BJ (cell line): ENCODE measurements at regions not wholly inside any gene's neighbourhood (a gene's known extent, or its start where the extent isn't known, plus 50 kb on each side); places are given as distances from the start of the nearest gene placed in this dataset.

Experiments used
- CTCF ChIA-PET: fragments of 350-600 bp; formaldehyde crosslinking; extraction: SDS; loops from one replicate; lab custom pipeline; 2021; ENCODE audit warnings: antibody characterized with exemption, inconsistent platforms; lab: Yijun Ruan, JAX
- POLR2A ChIA-PET: fragments of 300-600 bp; sonication (Branson Sonifier 250); formaldehyde crosslinking; extraction: SDS; loops from one replicate; lab custom pipeline; 2021; ENCODE audit warnings: antibody characterized with exemption; lab: Charles Lee
- DNase-seq: peaks from one replicate; pipeline ENCODE4 v3.0.0-alpha.2; 2011; ENCODE audit warnings: low read depth
- H3K27me3 ChIP-seq: 2 replicates; pipeline ENCODE4 v1.6.0; 2011; ENCODE audit warnings: low read length; ENCODE audit not compliant: control insufficient read depth, insufficient read depth
- H3K36me3 ChIP-seq: 2 replicates; pipeline ENCODE4 v1.5.1; 2011; ENCODE audit warnings: low read length; ENCODE audit not compliant: control insufficient read depth, insufficient read depth
- H3K4me3 ChIP-seq: 2 replicates; pipeline ENCODE4 v1.5.1; 2011; ENCODE audit warnings: low read depth, mild to moderate bottlenecking, control low read depth, low read length
- TF ChIP-seq, protein P1 (sequence below): IDR thresholded peaks from 2 replicates; pipeline ENCODE4 v1.5.1; 2011; ENCODE audit warnings: low read depth, mild to moderate bottlenecking, control low read depth, inconsistent platforms, low read length, moderate library complexity; ENCODE audit not compliant: insufficient read depth

- ChIA-PET CTCF (interaction anchor here (1.0 kb wide), 1 partner anchor 12 kb away, joined by 3 read pairs; no protein-coding TSS in a partner anchor), POLR2A (no interaction called here)
- Histone ChIP-seq H3K36me3 (no peaks in the 10 kb centered on the region), H3K4me3 (no peak overlapping the region), H3K27me3 (no peaks in the 10 kb centered on the region)
- TF ChIP-seq, protein P1, sequence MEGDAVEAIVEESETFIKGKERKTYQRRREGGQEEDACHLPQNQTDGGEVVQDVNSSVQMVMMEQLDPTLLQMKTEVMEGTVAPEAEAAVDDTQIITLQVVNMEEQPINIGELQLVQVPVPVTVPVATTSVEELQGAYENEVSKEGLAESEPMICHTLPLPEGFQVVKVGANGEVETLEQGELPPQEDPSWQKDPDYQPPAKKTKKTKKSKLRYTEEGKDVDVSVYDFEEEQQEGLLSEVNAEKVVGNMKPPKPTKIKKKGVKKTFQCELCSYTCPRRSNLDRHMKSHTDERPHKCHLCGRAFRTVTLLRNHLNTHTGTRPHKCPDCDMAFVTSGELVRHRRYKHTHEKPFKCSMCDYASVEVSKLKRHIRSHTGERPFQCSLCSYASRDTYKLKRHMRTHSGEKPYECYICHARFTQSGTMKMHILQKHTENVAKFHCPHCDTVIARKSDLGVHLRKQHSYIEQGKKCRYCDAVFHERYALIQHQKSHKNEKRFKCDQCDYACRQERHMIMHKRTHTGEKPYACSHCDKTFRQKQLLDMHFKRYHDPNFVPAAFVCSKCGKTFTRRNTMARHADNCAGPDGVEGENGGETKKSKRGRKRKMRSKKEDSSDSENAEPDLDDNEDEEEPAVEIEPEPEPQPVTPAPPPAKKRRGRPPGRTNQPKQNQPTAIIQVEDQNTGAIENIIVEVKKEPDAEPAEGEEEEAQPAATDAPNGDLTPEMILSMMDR: no peak
- DNase-seq: no peak
Observed at GRCh38 chr15:96171853-96172296, 158.6 kb upstream of the NR2F2 start.

GRCh38 chr15:96172417-96172816 is 158.1 kb upstream of the NR2F2 start:
- Histone ChIP-seq H3K27me3 (no peaks in the 10 kb centered on the region), H3K4me3 (no peak overlapping the region), H3K36me3 (no peaks in the 10 kb centered on the region)
- POLR2A ChIA-PET: no interaction called here
- TF ChIP-seq, protein P1: no peak
- DNase-seq: no peak
- CTCF ChIA-PET: interaction anchor here (1.0 to 1.2 kb wide), 2 partner anchors 12 to 15 kb away, joined by 3 to 4 read pairs; no protein-coding TSS in a partner anchor

DNA sequence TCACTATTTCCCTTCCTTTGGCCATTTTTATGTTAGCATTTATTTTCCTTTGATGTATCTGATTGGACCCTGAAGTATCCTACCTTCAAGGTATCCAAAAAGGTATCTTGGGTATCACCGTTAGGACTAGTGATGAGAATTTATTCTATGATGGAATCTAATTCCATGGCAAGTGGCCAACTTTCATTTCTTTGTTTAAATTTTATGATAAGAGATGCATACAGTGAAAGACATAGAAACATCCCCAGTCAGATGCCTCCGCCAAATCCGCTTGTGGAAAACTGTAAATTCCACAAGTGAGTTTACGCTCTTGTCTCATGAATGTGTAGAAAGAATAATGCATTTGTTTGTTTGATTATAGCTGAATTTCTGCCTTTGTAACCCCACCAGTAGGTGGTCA is 153.7 kb upstream of the NR2F2 start:
- CTCF ChIA-PET: no interaction called here
- DNase-seq: no peak
- H3K27me3 ChIP-seq: no peaks in the 10 kb centered on the region
- TF ChIP-seq, protein P1: no peak
- no peaks in the 10 kb centered on the region for H3K36me3 ChIP-seq
- no peak overlapping the region for H3K4me3 ChIP-seq
- POLR2A ChIA-PET: no interaction called here

DNA sequence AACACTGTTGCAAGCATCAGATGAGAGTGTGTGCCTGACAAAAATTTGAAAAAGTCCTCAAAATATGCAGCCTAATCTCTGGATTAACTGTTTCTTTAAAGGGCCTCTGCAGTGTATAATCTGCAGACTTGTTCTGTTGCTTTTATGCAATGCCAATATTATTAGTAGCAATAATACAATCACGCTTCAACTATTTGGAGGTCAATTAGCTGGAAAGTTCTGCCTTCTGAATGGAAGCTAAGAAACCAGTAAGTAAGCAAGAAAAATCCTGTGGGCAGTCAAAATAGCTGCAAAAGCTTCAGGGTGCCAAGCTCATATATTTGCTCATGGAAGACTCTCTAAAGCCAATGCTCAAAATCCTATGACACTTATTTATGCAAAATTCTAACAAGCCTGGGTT is 153.2 kb upstream of the NR2F2 start:
- H3K36me3 ChIP-seq: no peaks in the 10 kb centered on the region
- no peak for DNase-seq
- ChIA-PET CTCF (no interaction called here), POLR2A (no interaction called here)
- H3K4me3 ChIP-seq: no peak overlapping the region
- no peaks in the 10 kb centered on the region for H3K27me3 ChIP-seq
- TF ChIP-seq, protein P1: no peak

- CTCF ChIA-PET: no interaction called here
- Histone ChIP-seq H3K27me3 (no peaks in the 10 kb centered on the region), H3K36me3 (no peaks in the 10 kb centered on the region), H3K4me3 (no peak overlapping the region)
- TF ChIP-seq, protein P1: no peak
- DNase-seq: no peak
- POLR2A ChIA-PET: no interaction called here
Observed at GRCh38 chr15:96180087-96180748, 150.3 kb upstream of the NR2F2 start.
